GM21723 (cell line): ENCODE measurements at regions not wholly inside any gene's neighbourhood (a gene's known extent, or its start where the extent isn't known, plus 50 kb on each side); places are given as distances from the start of the nearest gene placed in this dataset.
"Not testable (repeated sequence)": the region's sequence is repeated elsewhere in the genome, so short reads cannot be mapped to it uniquely, and the experiment has no call there.

Experiments
- ATAC-seq: cut with Tn5 transposase; IDR thresholded peaks from one replicate; pipeline ENCODE4 v1.9.1; 2021; ENCODE audit warnings: mild to moderate bottlenecking, moderate library complexity; ENCODE audit not compliant: unreplicated experiment

- ATAC-seq: not testable (repeated sequence)
Observed at GRCh38 chr9:81811688-81812087, 116.5 kb upstream of the SPATA31D4 start.

DNA sequence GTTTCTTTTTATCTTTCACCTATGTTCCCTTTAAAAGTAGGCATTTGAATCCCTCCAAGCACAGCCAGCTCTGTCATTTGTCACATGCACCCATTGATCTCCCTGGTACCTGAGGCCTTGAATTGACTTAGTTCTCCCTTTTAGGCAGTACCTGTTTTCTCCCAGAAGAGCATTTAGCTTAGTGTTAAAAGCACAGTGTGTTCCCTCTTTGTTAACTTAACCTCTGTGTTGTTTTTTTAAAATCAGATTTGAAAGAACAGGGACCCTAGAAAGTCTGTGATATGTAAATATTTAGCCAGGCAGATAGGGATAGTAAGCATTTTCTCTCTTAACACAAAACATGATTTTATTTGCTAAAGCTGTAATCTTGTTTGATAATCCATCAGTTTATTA, 113.8 kb upstream of the SPATA31D4 start:
- no peak for ATAC-seq

- peak; percentile 67 for ATAC-seq
Observed at GRCh38 chr9:81814794-81815464, 113.3 kb upstream of the SPATA31D4 start.

- no peak for ATAC-seq
Observed at GRCh38 chr9:81815781-81816180, 112.4 kb upstream of the SPATA31D4 start.

DNA sequence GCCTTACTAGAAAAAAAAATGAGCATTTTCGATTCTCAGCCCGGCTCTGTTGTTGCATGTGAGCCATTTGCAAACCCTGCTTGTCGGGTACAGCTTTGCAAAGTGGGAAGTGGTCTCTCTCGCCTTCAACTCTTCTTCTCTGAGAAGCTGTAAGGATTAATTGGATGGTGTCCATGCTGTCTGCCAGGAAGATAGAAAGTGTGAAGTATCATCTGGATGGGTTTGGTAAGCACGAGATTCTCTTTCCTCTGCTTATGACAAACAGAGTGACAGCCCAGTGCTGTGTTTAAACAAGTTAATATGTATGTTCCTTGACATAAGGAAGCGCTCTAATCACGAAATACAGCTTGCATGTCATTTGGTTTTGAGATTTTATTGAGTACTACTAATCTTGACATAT, 109.1 kb upstream of the SPATA31D4 start:
- ATAC-seq: no peak

DNA sequence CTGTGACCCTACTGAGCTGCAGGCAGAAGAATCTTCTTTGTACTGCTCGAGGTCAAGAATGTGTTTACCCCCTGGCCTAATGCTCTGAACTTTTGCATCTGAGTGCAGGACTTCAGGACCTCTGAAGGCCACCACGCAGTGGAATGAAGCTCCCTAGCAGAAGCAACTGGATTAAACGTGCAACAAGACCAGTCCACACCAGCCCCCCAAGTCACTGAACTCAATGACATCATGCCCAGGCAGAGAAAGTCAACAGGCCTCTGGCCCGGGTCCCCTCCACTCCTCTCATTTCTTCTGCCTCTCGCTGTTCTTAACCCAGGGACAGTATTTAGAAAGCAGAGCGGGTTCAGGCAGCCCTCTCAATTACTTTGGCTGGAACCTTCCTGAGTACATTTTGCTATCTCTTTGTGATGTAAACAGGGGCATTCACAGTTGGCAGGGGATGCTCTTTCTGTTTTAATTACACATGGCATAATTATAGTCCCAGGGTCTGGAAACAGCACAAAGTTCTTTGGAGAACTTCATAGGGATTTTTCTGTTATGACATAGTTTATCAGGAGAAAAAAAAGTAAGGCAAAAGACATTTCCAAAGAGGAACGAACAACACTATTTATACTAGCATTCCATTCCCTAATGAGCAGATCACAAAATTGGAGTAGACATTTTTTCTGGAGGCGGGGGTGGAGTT, 108.2 kb upstream of the SPATA31D4 start:
- no peak for ATAC-seq

GRCh38 chr9:81822301-81822865, 105.8 kb upstream of the SPATA31D4 start:
- ATAC-seq: no peak

- no peak for ATAC-seq
Observed at GRCh38 chr9:81822967-81823366, 105.3 kb upstream of the SPATA31D4 start.

DNA sequence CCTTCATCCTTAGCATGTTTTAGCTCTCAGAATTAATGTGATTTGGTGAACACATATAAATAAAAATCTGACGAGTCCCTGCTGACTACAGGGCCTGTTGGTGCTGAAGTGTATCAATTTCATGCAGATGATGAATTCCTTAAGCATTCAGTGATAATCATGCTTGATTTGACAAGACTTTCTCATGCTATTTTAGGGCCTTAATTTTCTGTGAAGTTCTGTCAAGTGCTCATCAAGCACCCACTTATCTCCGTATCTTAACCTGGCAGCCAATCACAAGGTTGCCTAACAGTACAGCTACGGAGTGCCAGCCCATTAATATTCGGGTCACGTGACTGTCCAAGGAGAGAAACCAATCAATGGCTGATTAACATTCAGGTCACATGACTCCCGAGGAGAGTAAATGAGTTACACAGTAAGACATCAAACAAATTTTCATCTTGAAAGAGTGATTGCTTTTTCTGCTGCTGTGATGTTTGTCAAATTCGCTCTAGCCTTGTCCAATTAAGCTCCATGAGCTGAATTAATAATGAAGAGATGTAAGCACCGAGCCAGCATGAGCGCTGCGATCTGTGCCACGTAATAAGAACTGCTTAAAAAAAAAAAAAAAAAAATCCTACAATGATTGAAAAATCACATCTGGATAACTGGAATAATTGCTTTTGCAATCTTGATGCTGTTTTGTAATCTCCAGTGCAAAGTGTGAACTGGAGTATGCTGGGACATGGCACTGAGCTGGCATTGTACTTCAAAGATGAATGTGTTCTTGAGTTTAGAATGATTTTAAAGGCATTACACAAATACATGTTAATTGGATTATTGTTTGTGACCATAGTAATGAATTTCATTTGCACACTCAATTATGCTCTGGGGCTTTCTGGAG, 104.3 kb upstream of the SPATA31D4 start:
- no peak for ATAC-seq

GRCh38 chr9:81824802-81825730, 103.2 kb upstream of the SPATA31D4 start:
- no peak for ATAC-seq

GRCh38 chr9:81825846-81826516, 102.2 kb upstream of the SPATA31D4 start:
- ATAC-seq: no peak

DNA sequence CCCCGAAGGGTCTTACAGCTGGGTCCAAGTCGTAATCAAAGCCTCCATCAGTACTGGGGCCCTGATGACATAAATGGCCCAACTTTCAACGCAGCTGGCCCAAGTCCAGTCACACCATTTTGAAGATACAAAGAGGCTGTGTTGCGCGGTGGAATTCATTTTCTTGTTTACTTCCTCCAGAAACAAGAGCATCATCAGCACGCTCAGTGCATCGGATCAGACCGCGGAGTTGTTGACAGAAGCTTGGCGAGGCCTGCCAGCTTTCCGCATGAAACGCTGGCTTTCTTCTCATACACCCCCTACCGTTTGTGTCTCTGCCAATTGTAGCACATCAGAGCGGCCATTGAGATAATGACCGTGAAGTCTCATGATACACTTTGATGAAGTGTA, 101.7 kb upstream of the SPATA31D4 start:
- ATAC-seq: no peak

DNA sequence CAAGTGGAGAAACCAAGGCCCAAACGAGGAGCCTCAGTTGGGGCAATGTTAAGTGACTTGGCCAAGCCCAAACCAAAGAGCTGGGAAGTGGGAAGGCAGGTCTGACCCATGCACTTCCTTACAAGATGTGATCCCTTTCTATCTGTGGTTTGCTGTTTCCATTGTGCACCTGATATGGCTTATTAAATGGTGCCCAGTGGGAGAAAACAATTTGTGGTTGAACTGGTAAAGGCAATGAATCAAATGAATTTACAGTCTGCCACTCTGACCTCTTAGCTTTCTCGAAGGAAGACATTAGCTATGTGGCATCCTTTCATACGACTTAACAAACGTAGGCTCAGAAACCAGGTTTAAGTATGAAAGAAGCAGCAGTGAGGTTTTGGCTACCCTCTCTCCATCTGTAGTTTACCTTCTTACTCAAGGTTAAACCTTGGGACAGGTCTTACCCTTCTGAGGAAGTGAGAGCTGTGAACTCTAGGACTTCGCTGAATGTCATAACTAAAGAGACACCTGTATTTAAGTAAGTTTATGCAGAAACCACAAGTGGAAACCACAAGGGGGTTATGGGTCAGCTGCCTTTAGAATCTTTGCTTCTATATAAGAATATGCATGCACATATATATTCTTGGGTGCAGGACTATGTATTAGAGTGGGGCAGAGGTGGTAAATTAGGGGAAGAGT, 100.5 kb upstream of the SPATA31D4 start:
- ATAC-seq: peak; percentile 95

- no peak for ATAC-seq
Observed at GRCh38 chr9:81829195-81829882, 98.9 kb upstream of the SPATA31D4 start.

DNA sequence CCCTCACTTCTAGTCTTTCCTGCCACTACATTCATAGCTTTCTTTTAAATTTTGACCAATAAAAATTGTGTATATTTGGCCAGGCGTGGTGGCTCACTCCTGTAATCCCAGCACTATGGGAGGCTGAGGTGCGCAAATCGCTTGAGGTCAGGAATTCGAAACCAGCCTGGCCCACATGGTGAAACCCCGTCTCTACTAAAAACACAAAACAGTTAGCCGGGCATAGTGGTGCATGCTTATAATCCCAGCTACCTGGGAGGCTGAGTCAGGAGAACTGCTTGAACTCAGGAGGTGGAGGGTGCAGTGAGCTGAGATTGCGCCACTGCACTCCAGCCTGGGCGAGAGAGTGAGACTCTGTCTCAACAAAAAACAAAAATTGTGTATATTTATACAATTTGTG, 97.8 kb upstream of the SPATA31D4 start:
- ATAC-seq: not testable (repeated sequence)

- ATAC-seq: no peak
Observed at GRCh38 chr9:81832571-81833285, 95.5 kb upstream of the SPATA31D4 start.

- no peak for ATAC-seq
Observed at GRCh38 chr9:81833563-81834345, 94.5 kb upstream of the SPATA31D4 start.
